GM18870 (cell line): ENCODE measurements at regions not wholly inside any gene's neighbourhood (a gene's known extent, or its start where the extent isn't known, plus 50 kb on each side); places are given as distances from the start of the nearest gene placed in this dataset.
A peak's percentile ranks its signal among the peaks of the same experiment; 100 is the strongest.
"Not testable (repeated sequence)": the region's sequence is repeated elsewhere in the genome, so short reads cannot be mapped to it uniquely, and the experiment has no call there.

Experiments
- ATAC-seq: cut with Tn5 transposase; IDR thresholded peaks from one replicate; pipeline ENCODE4 v1.9.1; 2021; ENCODE audit warnings: moderate library complexity; ENCODE audit not compliant: unreplicated experiment

DNA sequence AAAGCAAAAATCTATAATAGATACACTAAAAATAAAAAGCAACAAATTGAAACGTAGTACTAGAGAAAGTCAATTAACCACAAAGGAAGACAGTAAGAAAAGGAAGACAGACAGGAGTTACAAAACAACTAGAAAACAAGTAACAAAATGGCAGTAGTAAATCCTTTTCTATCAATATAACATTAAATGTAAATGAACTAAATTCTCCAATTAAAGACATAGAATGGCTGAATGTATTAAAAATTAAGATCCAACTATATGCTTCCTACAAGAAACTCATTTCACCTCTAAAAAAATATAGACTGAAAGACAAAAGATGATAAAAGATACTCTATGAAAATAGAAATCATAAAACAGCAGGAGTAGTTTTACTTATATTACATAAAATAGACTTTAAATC lies 79.1 kb downstream of the CTH start:
- no peak for ATAC-seq

DNA sequence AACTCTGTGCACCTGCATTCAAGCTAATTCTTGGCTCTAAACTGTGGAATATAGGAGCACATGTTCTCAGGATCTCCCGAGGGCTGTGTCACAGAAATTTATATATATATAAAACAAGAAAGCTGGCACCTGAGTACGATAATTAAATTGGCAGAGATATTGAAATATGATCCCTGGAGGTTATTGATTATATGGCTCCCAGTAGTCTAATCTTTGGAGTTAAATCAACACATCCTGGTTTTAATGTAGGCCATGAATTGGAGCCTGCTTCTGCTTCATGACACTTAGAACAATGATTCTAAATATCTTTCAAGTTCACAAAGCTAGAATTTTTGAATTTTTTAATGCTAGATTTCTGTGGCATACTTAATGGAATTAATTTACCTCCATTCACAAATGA lies 84.3 kb downstream of the CTH start:
- ATAC-seq: no peak

DNA sequence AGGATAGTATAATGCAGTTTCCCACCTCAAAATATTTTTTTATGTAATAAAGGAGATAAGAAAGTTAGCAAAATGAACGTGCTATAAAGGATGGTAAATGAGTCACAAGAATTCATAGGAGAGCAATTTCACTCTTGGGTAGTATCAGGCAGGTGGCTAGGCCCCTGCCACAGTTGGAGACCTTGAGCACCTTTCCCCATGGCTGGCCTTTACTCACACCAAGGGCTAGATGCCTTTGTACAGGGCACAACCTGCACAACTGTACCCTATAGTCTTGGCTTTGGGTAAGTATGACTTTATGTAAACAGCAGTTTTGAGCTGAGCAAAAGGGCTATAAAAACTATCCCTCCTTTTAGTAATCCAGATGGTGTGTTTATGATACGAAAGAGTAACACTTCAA lies 85.1 kb downstream of the CTH start:
- no peak for ATAC-seq

DNA sequence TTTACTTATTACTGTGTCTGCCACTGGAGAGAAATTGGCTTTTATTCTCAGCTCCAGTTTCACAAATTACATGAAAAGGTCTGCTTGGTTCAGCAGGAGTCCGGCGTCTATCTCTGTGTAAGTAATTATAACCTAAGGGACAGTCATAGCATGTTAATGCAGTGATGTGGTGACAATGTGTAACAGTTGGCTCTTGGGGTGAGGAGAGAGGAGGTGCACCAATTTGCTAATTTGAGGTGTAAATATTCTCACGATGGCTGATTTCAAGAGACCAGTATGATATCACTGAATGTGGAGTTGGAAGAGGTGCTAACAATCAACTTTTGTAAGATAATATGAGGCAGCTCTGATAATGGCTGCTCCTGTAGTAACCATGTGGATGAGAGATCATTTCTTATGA lies 86.1 kb downstream of the CTH start:
- ATAC-seq: no peak

DNA sequence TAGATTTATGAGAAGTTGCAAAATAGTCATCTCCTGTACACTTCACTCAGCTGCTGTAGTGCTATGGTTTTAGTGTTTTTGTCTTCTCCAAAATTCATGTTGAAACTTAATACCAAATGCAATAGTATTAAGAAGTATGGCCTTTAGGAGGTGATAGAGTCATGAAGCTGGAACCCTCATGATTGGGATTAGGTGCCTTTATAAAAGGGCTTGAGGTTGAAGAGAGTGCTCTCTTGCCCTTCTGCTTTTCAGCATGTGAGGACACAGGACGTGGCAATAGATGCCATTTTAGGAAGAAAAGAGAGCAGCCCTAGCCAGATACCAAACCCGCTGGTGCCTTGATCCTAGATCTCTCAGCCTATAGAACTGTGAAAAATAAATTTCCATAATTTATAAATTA lies 87.6 kb downstream of the CTH start:
- no peak for ATAC-seq

DNA sequence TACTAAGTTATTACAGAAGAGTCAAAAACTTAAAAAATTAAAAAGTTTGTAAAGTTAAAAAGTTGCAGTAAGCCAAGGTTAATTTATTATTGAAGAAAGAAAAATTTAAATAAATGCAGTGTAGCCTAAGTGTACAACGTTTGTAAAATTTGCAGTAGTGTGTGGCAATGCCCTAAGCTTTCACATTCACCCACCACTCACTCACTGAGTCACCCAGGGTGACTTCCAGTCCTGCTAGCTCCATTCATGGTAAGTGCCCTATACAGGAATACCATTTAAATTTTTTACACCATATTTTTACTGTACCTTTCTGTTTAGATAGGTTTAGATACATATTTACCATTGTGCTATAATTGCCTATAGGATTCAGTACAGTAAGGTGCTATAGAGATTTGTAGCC lies 88.6 kb downstream of the CTH start:
- ATAC-seq: no peak

DNA sequence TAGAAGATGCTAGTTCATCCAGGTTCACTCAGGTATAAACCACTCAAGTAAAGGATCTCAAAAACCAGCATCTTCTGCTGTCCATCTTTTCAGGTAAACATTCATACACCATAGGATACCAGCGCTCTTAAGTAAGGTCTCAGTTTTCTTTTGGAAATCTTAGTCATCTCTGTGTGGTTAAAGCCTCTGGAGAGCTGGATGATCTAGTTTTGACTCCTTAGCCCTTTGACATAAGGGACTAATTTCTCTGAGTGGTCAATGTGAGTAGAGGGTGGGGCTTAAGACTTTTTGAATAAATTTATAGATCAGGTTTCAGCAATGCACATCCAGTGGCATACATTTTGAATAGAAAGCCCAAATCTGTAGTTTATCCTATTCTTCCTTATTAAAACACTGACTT lies 92.3 kb downstream of the CTH start:
- no peak for ATAC-seq

DNA sequence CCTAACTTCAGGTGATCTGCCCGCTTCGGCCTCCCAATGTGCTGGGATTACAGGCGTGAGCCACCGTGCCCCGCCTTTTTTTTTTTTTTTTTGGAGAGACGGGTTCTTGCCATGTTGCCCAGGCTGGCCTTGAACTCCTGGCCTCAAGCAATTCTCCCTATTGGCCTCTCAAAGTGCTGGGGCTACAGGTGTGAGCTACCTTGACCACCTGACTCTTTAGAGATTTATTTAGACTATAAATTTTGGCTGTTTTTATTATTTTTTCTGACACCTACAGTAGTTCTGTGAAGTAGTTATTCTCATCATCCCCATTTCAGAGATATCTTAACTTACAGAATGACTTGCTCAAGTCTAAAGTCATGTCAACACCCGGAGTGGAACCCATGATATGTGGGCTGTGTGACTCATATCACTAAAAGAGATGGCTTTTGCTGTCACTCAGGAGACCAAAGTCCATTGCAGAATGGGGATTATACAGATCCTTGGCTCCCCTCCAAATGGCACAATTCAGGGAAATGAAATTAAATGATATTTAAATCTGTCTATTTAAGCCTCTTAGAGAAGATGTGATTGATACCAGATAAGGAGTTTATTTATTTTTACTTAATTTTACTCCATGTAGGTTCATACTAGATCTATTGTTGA lies 93.2 kb downstream of the CTH start:
- ATAC-seq: peak; percentile 98

DNA sequence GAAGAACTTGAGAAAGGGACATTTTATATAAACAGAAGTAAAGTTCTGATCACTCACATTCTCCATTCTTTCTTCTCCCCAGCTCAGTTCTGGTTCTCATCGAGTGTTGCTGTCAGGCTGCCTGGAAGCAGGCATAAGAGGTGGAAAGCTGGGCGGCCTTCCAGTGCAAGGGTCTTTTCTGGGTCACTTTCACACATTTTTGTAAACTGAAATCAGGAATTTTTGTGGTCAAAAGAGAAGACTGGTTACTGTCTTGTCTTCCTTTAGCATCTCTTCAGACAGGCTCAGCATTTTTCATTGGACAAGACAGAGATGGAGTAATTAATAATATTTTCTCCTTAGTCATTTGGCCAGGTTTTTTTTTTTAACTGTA lies 93.7 kb downstream of the CTH start:
- peak; percentile 21 for ATAC-seq

DNA sequence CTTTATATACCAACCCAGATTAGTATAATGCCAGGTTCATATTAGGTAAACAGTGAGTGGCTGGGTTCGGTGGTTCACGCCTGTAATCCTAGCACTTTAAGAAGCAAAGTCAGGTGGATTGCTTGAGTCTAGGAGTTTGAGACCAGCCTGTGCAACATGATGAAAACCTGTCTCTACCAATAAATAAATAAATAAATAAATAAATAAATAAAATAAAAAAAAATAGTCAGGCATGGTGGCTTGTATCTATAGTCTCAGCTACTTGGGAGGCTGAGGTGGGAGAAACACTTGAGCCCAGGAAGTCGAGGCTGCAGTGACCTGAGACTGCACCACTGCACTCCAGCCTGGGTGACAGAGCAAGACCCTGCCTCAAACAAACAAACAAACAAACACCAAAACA lies 96.9 kb downstream of the CTH start:
- ATAC-seq: not testable (repeated sequence)

DNA sequence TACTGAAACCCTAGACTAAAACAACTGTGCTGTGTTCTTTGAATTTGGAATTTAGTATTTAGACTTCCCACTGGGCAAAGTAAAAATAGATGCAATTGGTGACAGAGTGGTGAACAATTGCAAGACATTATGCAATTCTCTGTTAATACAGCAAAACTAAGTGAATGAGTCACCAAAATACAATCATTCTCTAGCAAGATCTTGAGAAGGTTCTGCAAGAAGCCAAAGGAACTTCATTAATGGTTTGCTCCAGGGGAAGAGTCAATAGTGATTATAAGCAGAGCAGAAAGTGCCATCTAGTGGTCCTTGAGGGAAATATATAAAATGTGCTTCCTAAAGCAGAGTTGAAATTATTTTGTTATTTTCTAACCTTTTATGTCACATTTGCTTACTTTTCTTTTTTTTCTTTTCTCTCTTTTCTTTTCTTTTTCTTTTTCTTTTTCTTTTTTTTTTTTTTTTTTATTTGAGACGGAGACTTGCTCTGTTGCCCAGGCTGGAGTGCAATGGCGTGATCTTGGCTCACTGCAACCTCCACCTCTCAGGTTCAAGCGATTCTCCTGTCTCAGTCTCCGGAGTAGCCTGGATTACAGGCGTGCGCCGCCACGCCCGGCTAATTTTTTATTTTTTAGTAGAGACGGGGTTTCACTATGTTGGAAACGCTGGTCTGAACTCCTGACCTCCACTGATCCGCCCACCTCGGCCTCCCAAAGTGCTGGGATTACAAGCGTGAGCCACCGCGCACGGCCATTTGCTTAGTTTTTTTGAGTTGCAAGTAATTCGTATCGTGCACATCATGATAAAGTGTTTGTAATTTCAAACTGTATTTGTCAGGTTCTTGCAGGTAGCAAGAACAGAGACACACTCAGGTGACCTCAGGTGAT lies 99.2 kb downstream of the CTH start:
- ATAC-seq: peak; percentile 93

DNA sequence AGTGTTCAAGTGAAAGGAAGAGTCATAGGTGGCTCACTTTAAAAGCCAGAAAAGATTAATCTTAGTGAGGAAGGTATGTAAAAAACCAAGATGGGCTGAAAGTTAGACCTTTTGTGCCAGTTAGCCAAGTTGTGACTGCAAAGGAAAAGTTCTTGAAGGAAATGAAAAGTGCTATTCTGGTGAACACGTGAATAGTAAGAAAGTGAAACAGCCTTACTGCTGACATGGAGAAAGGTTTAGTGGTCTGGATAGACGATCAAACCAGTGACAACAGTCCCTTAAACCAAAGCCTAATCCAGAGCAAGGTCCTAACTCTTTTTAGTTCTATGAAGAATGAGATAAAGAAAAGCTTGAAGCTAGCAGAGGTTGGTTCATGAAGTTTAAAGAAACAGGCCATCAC lies 106.4 kb downstream of the CTH start:
- peak; percentile 69 for ATAC-seq

DNA sequence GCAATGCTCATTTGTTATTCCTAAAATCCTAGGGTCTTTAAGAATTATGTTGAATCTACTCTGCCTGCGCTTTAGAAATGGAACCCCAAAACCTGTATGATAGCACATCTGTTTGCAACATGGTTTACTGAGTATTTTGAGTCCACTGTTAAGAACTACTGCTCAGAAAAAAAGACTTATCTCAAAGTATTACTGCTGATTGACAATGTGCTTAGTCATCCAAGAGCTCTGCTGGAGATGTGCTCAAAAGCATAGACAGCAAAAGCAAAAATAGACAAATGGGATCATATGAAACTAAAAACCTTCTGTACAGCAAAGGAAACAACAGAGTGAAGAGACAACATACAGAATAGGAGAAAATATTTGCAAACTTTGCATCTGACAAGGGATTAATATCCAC lies 107.0 kb downstream of the CTH start:
- ATAC-seq: no peak

DNA sequence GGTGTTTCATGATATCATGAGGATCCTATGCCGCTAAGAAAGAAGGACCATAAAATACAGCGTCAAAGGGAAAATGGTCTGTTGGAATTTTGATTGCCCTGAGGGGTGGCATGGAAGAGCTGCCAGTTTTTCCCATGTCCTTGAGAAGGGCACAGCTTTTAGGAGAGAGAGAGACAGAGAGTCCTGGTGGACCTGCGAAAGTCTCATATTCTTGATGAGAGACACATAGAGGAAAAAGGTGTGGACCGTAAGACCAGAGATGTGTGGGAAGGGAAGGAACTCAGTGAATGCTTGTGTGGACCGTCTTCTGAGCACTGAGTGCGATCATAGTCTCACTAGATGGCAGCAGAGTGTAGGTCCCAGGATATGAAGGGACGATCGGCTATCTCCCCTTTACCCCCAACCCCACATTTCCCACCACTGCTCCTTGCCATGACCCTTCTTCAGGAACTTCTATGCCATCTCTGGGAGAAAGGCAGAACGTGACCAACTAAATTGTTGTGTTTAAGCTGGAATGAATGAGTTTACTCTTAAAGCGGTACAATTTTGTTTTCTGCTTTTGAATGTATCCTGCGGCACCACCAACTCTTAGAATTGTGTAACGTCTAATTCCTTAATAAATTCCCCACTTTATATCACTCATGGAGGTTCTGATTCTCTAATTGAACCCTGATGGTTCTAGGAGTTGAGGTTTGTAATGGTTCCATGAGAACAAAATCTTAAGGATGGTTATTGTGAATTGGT lies 117.7 kb downstream of the CTH start:
- peak; percentile 54 for ATAC-seq

DNA sequence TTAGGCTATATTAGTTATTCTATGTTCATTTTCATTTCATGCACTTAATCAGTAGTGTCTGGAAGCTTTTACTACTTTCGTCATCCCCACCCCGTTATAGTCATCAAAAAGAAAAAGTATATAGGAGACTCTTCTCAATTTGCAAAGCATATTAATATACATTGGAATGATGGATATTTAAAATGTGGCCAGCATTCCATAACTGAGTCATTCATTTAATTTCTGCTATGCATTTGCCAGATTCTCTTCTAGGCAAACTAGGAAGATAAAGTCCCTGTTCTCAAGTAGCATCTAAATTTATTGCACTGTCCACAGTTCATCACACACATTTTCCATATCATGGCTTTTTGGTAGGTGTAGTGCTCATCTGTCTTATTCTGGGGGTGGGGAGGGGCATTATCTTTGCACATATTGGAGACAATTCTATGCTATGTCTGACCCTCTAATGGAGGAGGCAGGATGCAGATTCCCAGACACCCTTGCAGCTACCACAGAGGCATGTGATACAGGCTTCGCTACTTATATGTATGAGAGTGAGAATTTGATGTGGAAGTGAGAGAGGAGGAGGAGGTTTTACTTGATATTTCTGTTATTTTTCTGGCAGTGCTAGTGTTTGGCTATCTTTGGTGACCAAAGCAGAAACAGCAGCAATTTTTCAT lies 125.8 kb downstream of the CTH start:
- no peak for ATAC-seq

DNA sequence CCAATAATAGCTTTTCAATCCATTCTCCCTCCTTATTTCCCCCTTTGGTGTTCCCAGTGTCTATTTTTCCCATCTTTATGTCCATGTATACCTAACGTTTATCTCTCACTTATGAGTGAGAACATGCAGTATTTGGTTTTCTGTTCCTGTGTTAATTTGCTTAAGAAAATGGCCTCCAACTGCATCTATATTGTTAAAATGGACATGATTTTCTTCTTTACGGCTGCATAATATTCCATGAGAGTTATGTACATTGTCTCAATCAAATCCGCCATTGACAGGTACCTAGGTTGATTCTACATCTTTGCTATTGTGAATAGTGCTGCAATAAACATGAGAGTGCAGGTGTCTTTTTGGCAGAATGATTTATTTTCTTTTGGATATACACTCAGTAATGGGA lies 126.7 kb downstream of the CTH start:
- no peak for ATAC-seq

DNA sequence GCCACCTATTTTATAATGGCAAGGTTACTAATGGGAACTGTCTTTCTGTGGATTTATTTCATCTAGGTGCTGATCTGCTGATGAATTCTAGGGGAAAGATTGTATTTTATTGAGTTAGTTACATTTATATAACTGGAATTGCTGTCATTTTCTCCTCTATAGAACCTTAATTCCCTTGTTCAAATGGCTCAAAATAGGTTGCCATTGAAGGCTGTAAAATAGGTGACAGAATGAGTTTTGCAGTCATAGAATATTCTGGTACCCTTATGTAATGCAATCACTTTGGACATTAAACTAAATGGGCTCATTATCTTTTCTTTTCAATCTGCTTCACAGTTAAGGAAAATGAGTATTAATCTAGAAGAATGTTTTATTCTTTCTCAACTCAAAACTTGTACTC lies 131.0 kb downstream of the CTH start:
- no peak for ATAC-seq

DNA sequence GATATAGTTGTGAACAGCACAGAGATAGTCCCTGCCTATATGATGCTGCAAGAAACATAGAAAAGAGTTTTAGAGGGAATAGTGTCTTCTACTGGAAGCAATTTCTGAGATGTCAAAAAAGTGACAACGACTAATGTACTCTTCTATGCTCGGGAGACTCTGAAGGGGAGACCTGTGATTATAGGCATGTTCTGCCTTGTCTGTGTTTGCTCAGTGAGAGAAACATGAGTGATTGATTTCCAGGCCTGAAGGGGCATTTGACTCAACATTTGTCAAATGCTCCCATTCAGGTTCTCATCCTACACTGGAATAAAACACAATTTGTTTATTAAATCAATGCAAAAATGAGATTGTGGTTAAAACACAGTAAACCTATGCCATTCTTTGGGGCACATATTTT lies 131.8 kb downstream of the CTH start:
- no peak for ATAC-seq

DNA sequence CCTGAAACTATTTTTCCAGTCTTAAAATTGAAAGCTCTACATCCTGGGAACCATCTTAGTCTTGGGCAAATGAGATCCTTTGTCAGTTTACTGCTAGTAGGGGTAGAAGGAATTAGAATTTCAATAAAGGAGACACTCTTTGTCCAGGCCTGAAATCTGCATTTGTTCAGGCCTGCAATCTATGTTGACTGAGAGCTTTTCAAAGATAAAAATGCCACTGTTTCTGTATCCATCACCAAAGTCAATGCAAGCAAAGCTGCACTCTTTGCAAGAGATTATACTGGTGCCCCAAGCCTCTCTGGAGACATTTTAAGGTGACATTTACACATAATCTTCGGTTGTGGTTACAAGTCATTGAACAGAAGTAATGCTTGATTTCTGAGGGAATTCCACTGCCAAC lies 135.7 kb downstream of the CTH start:
- ATAC-seq: no peak

DNA sequence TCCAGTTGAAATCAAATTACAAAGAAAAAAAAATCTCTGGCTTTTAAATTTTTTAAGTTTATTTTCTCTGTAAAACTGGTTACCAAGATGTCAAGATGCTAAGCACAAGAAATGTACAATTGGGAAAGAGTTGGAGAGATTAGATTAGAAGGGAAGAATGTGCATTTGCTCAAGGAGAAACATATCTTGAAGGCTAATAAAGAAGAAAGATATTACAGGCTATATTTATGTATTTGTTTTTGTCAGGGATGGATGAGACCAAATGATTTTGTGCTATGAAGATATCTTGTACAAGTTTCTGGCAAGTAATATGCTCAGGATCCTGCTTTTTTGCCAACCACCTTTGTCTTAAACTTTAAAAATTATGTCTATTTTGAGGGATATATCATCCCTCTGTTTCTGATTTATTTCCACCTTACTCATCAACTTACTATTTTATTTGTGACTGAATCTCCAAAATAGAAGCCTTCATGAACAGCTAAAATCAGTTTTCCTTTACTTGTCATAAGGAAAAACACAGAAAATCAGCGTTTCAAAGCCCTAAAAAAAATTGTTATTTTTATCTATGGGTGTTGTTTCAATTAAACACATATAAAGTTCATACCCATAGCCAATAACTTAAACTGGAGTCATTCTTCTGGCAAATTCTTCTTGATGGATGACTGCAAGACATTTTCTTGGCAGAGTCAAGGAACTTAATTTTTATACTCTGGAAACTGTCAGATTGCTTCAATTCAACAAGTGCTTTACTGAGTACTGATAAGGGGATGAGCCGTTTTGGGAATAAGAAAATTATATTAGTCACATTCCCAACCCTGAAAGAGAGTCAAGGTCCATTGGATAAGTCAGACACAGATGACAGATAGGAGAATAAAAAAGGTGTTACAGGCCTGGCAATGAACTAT lies 141.8 kb downstream of the CTH start:
- ATAC-seq: no peak
